ENCODE measurements at regions not wholly inside any gene's neighbourhood (a gene's known extent, or its start where the extent isn't known, plus 50 kb on each side); places are given as distances from the start of the nearest gene placed in this dataset.

DNA sequence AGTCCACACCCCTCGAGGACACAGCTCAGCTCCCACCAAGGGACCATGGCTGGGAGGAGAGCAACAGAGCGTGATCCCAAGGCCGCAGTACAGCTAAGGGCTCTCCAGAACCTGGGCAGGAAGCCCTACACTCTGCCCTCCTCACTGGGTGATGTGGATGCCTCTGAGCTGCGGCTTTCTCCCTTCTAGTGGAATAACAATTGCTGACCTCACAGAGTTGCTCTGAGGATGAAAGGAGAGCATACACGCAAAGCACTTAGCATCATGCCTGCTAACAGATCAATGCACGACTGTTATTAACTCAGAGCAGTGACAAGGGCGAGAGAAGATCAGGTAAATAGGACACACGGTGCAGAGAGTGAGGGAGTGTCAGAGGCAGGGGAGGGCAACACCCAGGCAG, 74.2 kb downstream of the ZFP36L2 start:
- TF ChIP-seq GABPA (IDR thresholded peaks at IDR 0.05; ENCODE audit: low read depth) (no peak), SPI1 (IDR thresholded peaks at IDR 0.05; ENCODE audit: borderline replicate concordance, low read depth) (no peak), POLR2AphosphoS5 (IDR thresholded peaks at IDR 0.05; ENCODE audit: low read depth) (no peak)
- TF ChIP-seq, protein P1, sequence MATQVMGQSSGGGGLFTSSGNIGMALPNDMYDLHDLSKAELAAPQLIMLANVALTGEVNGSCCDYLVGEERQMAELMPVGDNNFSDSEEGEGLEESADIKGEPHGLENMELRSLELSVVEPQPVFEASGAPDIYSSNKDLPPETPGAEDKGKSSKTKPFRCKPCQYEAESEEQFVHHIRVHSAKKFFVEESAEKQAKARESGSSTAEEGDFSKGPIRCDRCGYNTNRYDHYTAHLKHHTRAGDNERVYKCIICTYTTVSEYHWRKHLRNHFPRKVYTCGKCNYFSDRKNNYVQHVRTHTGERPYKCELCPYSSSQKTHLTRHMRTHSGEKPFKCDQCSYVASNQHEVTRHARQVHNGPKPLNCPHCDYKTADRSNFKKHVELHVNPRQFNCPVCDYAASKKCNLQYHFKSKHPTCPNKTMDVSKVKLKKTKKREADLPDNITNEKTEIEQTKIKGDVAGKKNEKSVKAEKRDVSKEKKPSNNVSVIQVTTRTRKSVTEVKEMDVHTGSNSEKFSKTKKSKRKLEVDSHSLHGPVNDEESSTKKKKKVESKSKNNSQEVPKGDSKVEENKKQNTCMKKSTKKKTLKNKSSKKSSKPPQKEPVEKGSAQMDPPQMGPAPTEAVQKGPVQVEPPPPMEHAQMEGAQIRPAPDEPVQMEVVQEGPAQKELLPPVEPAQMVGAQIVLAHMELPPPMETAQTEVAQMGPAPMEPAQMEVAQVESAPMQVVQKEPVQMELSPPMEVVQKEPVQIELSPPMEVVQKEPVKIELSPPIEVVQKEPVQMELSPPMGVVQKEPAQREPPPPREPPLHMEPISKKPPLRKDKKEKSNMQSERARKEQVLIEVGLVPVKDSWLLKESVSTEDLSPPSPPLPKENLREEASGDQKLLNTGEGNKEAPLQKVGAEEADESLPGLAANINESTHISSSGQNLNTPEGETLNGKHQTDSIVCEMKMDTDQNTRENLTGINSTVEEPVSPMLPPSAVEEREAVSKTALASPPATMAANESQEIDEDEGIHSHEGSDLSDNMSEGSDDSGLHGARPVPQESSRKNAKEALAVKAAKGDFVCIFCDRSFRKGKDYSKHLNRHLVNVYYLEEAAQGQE (IDR thresholded peaks at IDR 0.05; ENCODE audit: insufficient replicate concordance, low read depth) = no peak
- TF ChIP-seq, protein P2, sequence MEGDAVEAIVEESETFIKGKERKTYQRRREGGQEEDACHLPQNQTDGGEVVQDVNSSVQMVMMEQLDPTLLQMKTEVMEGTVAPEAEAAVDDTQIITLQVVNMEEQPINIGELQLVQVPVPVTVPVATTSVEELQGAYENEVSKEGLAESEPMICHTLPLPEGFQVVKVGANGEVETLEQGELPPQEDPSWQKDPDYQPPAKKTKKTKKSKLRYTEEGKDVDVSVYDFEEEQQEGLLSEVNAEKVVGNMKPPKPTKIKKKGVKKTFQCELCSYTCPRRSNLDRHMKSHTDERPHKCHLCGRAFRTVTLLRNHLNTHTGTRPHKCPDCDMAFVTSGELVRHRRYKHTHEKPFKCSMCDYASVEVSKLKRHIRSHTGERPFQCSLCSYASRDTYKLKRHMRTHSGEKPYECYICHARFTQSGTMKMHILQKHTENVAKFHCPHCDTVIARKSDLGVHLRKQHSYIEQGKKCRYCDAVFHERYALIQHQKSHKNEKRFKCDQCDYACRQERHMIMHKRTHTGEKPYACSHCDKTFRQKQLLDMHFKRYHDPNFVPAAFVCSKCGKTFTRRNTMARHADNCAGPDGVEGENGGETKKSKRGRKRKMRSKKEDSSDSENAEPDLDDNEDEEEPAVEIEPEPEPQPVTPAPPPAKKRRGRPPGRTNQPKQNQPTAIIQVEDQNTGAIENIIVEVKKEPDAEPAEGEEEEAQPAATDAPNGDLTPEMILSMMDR (IDR thresholded peaks at IDR 0.05; ENCODE audit: insufficient read depth, low read length) = no peak
- no peak overlapping the region for H3K4me3 ChIP-seq (replicated peaks; ENCODE audit: insufficient read depth, low read length)
- no peak for DNase-seq (ENCODE audit: low read depth in 1 of 2, low spot score in 1 of 2)
- no peak overlapping the region for H3K27ac ChIP-seq (replicated peaks)
- H3K27me3 ChIP-seq (ENCODE audit: insufficient read depth, poor library complexity, severe bottlenecking) = no peaks in the 10 kb centered on the region

DNA sequence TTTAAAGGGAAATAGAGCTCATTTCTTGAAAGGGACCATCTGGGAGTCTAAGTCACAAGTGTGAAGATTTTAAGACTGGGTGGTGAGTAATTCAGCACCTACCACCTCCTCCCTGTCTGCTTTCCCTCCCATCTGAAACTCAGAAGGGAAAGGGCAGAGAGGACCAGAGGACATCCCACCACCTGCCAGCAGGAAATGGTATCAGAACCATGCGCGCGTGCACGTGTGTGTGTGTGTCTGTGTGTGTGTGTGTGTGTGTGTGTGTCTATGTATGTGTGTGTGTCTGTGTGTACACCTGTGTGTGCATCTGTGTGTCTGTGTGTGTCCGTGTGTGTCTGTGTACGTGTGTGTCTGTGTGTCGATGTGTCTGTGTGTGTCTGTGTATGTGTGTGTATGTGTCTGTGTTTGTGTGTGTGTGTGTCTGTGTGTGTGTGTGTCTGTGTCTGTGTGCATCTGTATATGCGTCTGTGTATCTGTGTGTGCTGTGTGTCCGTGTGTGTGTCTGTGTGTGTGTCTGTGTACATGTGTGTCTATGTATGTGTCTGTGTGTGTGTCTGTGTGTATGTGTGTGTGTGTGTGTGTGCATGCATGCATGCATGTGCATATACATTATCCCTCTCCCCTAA, 76.8 kb downstream of the ZFP36L2 start:
- no peak for DNase-seq (ENCODE audit: low read depth in 1 of 2, low spot score in 1 of 2)
- Histone ChIP-seq H3K4me3 (replicated peaks; ENCODE audit: insufficient read depth, low read length) (no peak overlapping the region), H3K27me3 (ENCODE audit: insufficient read depth, poor library complexity, severe bottlenecking) (no peaks in the 10 kb centered on the region), H3K27ac (replicated peaks) (no peak overlapping the region)
- no peak for TF ChIP-seq GABPA (IDR thresholded peaks at IDR 0.05; ENCODE audit: low read depth)
- TF ChIP-seq, protein P2 (IDR thresholded peaks at IDR 0.05; ENCODE audit: insufficient read depth, low read length) = no peak
- TF ChIP-seq, protein P1 (IDR thresholded peaks at IDR 0.05; ENCODE audit: insufficient replicate concordance, low read depth) = no peak
- no peak for TF ChIP-seq POLR2AphosphoS5 (IDR thresholded peaks at IDR 0.05; ENCODE audit: low read depth)
- no peak for TF ChIP-seq SPI1 (IDR thresholded peaks at IDR 0.05; ENCODE audit: borderline replicate concordance, low read depth)

DNA sequence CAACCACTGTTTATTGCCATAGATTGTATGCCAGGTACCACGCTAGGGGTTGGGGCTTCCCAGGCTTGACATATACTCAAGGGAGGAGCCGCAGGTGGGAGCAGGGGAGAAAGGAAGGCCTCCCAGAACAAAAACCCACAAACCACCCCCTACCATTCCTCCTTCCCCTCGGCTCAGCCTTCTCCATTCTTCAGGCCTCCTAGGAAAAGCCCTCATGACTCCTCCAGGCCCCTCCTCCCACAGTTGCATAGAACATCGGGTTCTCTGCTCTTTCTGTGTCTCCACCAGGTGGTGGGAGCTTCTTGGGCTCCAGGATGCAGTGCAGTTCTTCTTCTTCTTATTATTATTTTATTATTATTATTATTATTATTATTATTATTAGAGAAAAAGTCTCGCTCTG, 80.3 kb downstream of the ZFP36L2 start:
- no peak for DNase-seq (ENCODE audit: low read depth in 1 of 2, low spot score in 1 of 2)
- Histone ChIP-seq H3K4me3 (replicated peaks; ENCODE audit: insufficient read depth, low read length) (no peak overlapping the region), H3K27ac (replicated peaks) (no peak overlapping the region), H3K27me3 (ENCODE audit: insufficient read depth, poor library complexity, severe bottlenecking) (no peaks in the 10 kb centered on the region)
- TF ChIP-seq, protein P1 (IDR thresholded peaks at IDR 0.05; ENCODE audit: insufficient replicate concordance, low read depth) = no peak
- TF ChIP-seq, protein P2 (IDR thresholded peaks at IDR 0.05; ENCODE audit: insufficient read depth, low read length) = no peak
- TF ChIP-seq POLR2AphosphoS5 (IDR thresholded peaks at IDR 0.05; ENCODE audit: low read depth) (no peak), SPI1 (IDR thresholded peaks at IDR 0.05; ENCODE audit: borderline replicate concordance, low read depth) (no peak), GABPA (IDR thresholded peaks at IDR 0.05; ENCODE audit: low read depth) (no peak)
